GM21423 (cell line): ENCODE measurements at regions not wholly inside any gene's neighbourhood (a gene's known extent, or its start where the extent isn't known, plus 50 kb on each side); places are given as distances from the start of the nearest gene placed in this dataset.

Experiments used
- ATAC-seq: cut with Tn5 transposase; IDR thresholded peaks from one replicate; pipeline ENCODE4 v1.9.1; 2021; ENCODE audit warnings: mild to moderate bottlenecking, moderate library complexity; ENCODE audit not compliant: unreplicated experiment

- ATAC-seq: no peak
Observed at GRCh38 chr3:153596401-153596800, 434.4 kb downstream of the RAP2B start.

- ATAC-seq: no peak
Observed at GRCh38 chr3:153599685-153600084, 437.7 kb downstream of the RAP2B start.

- no peak for ATAC-seq
Observed at GRCh38 chr3:153600896-153601295, 438.9 kb downstream of the RAP2B start.

GRCh38 chr3:153601374-153601853 lies 439.4 kb downstream of the RAP2B start:
- no peak for ATAC-seq

GRCh38 chr3:153602801-153603200 lies 440.8 kb downstream of the RAP2B start:
- ATAC-seq: no peak

- ATAC-seq: no peak
Observed at GRCh38 chr3:153614140-153614539, 452.1 kb downstream of the RAP2B start.

- no peak for ATAC-seq
Observed at GRCh38 chr3:153614563-153614962, 452.5 kb downstream of the RAP2B start.

GRCh38 chr3:153615863-153616262 lies 453.8 kb downstream of the RAP2B start:
- no peak for ATAC-seq

GRCh38 chr3:153617463-153617862 lies 455.4 kb downstream of the RAP2B start:
- no peak for ATAC-seq

GRCh38 chr3:153618176-153618575 lies 456.1 kb downstream of the RAP2B start:
- no peak for ATAC-seq

GRCh38 chr3:153619268-153619667 lies 457.2 kb downstream of the RAP2B start:
- ATAC-seq: no peak

GRCh38 chr3:153621953-153622352 lies 459.9 kb downstream of the RAP2B start:
- ATAC-seq: peak; percentile 94

- no peak for ATAC-seq
Observed at GRCh38 chr3:153623834-153624233, 461.8 kb downstream of the RAP2B start.

GRCh38 chr3:153624310-153625030 lies 462.4 kb downstream of the RAP2B start:
- no peak for ATAC-seq

GRCh38 chr3:153625506-153625905 lies 463.5 kb downstream of the RAP2B start:
- ATAC-seq: no peak

- ATAC-seq: no peak
Observed at GRCh38 chr3:153626158-153626557, 464.1 kb downstream of the RAP2B start.

- ATAC-seq: no peak
Observed at GRCh38 chr3:153628591-153628990, 466.6 kb downstream of the RAP2B start.

- ATAC-seq: no peak
Observed at GRCh38 chr3:153629148-153629547, 467.1 kb downstream of the RAP2B start.

- ATAC-seq: no peak
Observed at GRCh38 chr3:153631102-153631501, 469.1 kb downstream of the RAP2B start.

- no peak for ATAC-seq
Observed at GRCh38 chr3:153631664-153632063, 469.6 kb downstream of the RAP2B start.

- no peak for ATAC-seq
Observed at GRCh38 chr3:153633407-153633806, 471.4 kb downstream of the RAP2B start.

- no peak for ATAC-seq
Observed at GRCh38 chr3:153634683-153635082, 472.7 kb downstream of the RAP2B start.

GRCh38 chr3:153639631-153640030 lies 477.6 kb downstream of the RAP2B start:
- ATAC-seq: no peak
